H4 (cell line): ENCODE measurements at regions not wholly inside any gene's neighbourhood (a gene's known extent, or its start where the extent isn't known, plus 50 kb on each side); places are given as distances from the start of the nearest gene placed in this dataset.
"Not testable (repeated sequence)": the region's sequence is repeated elsewhere in the genome, so short reads cannot be mapped to it uniquely, and the experiment has no call there.

ENCODE experiments used
- DNase-seq: peaks from one replicate; pipeline ENCODE4 v3.0.0-alpha.2; 2015; ENCODE audit warnings: low spot score

GRCh38 chr6:142637624-142638351 is 307.2 kb downstream of the HIVEP2 start:
- DNase-seq: no peak

GRCh38 chr6:142642651-142643050 is 302.3 kb downstream of the HIVEP2 start:
- no peak for DNase-seq

GRCh38 chr6:142644866-142645265 is 300.1 kb downstream of the HIVEP2 start:
- no peak for DNase-seq

GRCh38 chr6:142645663-142646062 is 299.3 kb downstream of the HIVEP2 start:
- DNase-seq: no peak

GRCh38 chr6:142647449-142648035 is 297.4 kb downstream of the HIVEP2 start:
- no peak for DNase-seq

DNA sequence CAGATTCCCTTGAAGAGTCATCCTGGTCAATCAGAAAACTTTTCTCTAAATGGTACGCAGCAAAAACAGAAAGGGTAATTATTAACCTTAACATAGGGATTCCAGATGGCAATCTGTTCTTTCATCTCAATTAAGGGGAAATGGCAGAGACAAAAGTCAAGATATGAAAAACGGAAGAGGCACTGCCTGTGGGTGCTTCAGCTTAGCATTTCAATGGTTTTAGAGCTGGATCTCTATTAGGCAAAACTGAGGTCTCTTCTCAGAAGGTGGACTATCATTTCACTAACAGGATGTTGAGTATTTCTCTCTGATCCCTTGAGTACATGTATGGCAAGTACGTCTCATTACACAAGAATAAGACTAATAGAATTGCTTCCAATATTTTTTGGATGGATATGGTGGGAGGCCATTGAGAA is 296.9 kb downstream of the HIVEP2 start:
- no peak for DNase-seq

- DNase-seq: no peak
These were observed 296.4 kb downstream of the HIVEP2 start for GRCh38 chr6:142648526-142648925.

DNA sequence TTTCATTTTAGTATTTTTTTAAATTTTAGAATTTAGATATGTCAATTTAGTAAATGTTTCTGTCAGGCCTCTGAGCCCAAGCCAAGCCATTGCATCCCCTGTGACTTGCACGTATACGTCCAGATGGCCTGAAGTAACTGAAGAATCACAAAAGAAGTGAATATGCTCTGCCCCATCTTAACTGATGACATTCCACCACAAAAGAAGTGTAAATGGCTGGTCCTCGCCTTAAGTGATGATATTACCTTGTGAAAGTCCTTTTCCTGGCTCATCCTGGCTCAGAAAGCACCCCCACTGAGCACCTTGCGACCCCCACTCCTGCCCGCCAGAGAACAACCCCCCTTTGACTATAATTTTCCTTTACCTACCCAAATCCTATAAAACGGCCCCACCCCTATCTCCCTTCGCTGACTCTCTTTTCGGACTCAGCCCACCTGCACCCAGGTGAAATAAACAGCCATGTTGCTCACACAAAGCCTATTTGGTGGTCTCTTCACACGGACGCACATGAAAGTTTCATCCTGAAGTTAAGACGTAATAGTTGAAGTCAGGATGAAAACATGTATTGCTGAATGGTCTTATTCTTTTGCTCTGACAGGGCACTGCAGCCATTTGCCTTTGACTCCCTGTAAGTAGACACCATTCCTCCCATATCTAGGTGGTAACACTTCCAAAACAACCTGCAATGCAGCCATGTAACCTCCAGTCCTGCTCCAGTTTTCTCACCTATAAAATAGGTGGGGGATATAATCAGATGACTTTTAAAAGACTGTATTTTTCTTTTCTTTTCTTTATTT is 295.3 kb downstream of the HIVEP2 start:
- not testable (repeated sequence) for DNase-seq

DNA sequence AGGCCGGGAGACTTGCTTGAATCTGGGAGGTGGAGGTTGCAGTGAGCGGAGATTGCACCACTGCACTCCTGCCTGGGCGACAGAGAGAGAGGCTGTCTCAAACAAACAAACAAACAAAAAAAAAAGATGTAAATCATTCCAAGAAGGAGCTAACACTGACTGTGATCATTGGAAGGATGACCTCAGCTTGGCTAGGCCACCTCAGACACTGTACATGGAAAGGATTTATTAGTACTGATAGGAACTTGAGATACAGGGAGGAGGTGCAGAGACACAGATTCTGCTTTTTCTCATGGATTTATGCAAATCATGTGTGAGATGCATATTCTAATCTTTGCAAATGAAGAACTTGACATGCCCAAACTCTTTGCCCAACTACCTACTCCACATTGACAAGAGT is 293.6 kb downstream of the HIVEP2 start:
- no peak for DNase-seq

GRCh38 chr6:142653710-142654420 is 291.1 kb downstream of the HIVEP2 start:
- DNase-seq: no peak

- DNase-seq: no peak
These were observed 285.3 kb downstream of the HIVEP2 start for GRCh38 chr6:142659661-142660060.

- no peak for DNase-seq
These were observed 279.6 kb downstream of the HIVEP2 start for GRCh38 chr6:142665393-142665792.

- no peak for DNase-seq
These were observed 278.3 kb downstream of the HIVEP2 start for GRCh38 chr6:142666599-142667185.

DNA sequence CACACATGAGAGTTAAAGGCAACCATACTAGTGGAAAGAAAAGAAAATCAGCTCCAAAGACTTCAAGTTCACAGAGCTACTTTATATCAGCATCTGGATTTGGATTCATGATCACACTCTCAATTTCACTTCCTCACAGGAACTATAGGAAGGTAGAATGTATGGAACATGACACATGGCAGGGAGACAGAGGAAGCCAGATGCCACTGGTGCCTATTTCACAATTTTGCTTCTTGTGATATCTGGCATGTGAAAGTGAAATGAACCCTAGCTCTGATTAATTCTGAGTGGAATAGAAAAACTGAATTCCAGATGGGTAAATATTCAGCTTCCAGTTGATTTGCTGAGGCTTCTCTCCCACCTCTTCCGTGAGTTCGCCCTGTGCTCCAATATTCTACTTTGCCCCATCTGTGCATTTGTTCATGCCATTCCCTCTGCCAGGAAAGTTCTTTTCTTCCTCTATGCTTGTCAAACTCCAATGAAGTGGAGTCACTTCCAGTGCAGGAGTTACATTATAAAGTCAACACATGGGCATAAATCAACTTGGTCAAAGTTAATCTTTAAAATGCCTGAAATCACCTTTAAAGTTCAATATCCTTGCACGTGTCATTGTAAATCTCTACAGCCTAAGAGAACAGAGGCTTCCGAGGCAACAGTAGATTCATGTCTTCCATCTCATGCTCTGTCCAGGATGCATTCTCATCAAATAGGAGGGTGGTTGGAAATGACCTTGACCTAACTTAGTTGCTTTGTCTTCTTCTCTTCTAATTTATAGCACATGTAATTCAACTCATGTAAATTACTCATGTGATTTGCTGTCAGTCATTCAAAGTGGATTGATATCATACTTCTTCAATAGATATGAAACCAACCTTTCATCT is 275.3 kb downstream of the HIVEP2 start:
- DNase-seq: no peak

DNA sequence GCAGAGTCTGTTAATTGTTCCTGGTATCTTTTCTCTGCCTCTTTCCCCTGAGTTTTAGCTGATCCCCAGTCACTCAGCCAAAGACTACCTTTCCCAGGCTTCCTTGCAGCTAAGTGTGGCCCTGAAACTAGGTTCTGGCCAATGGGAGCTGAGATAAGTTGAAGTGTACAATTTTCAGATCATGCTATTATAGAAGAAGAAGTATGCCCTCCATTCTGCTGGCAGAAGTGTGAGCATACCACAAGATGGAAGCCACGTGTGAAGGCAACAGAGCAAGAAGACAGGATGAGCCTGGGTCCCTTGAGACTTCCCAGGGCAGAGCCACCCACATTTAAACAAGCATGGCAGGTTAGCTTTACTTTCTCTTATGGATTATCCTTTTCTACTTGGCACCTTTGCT is 273.2 kb downstream of the HIVEP2 start:
- DNase-seq: no peak

- DNase-seq: no peak
These were observed 269.5 kb downstream of the HIVEP2 start for GRCh38 chr6:142675517-142675916.

DNA sequence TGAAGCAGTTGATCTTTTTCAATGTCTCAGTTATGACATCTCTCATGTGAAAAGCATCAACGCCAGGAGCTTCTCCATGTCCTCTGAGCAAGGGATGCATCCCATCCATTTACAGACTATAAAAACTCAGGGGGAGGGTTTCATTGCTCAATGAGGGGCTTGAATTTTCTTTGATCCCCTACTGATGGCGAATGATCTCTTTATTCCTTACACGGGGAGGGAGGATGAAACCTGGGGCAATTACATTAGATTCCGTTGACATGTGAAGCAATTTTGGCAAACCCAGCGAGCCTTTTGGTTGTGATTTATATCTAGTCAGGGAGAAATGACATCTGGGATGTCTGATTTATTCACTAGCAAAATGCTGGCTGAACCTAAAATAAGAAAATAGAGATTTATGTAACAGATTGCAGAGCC is 268.9 kb downstream of the HIVEP2 start:
- no peak for DNase-seq

GRCh38 chr6:142676647-142677192 is 268.3 kb downstream of the HIVEP2 start:
- DNase-seq: no peak

DNA sequence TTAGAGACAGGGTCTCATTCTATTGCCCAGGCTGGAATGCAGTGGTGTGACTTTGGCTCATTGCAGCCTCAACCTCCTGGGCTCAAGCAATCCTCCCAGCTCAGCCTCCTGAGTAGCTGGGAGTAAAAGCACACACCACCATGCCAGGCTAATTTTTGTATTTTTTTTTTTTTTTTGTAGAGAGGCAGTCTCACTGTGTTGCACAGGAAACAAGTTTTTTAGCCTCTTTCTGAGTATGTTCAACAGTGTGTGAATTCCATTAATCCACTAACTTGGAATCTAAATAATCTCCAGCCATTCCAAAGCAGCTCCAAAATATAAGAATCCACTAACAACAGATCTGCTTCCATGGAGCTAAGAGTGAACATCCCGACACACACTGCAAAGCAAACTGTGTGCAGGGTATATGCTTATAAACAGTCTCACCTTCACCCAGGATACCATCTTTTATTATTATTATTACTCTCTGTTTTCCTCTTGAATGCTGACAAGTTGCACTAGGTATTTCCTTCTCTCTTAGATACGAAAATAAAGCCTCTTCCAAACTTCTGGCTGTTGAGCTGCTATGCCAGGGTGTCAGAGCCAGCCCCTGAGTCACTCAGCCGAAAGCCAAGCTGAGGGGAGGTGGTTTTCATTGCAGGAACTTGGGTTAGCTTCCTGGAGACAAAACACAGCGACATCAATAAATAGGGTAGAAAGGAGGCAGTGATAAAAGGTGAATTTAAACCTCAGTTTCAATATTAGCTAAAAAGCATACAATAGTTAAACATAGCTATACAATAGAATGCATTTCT is 264.9 kb downstream of the HIVEP2 start:
- DNase-seq: no peak

DNA sequence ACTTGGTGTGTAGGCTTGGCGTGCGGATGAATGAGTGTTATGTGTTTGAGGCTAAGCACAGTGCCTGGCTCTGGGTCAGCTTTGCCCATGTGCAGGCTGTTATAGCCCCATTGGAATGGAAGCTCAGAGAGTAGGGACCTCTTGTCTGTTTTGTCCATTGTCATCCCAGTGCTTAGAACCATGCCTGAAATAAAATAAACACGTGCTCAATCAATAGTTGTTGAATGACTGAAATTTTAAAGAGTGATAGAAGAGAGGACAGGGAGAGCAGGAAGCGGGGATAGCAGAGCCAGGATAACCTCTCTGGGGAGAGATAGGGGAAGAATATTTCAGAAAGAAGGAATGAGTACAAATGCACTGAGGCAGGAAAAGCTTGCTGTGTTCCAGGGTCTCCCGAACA is 263.9 kb downstream of the HIVEP2 start:
- DNase-seq: no peak
